ENCODE measurements at regions not wholly inside any gene's neighbourhood (a gene's known extent, or its start where the extent isn't known, plus 50 kb on each side); places are given as distances from the start of the nearest gene placed in this dataset.

DNA sequence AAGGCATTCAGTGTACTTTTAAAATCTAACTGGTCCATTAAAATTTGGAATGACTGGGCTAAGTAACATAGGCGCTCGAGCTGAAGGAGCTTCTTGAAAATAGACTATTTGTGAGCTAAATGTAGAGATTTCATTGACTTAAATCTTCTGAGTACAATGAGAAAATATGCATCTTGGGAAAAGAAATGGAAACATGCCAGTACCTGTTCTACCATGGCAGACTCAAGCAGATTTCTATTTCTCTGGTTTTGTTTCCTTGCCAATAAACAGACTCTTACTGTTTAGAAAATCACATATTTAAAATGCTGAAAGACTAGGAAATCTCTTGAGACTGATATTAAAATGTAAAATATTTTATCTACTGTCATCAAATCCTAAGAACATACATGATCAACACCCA lies 678.1 kb downstream of the FAT4 start:
- TF ChIP-seq, protein P1, sequence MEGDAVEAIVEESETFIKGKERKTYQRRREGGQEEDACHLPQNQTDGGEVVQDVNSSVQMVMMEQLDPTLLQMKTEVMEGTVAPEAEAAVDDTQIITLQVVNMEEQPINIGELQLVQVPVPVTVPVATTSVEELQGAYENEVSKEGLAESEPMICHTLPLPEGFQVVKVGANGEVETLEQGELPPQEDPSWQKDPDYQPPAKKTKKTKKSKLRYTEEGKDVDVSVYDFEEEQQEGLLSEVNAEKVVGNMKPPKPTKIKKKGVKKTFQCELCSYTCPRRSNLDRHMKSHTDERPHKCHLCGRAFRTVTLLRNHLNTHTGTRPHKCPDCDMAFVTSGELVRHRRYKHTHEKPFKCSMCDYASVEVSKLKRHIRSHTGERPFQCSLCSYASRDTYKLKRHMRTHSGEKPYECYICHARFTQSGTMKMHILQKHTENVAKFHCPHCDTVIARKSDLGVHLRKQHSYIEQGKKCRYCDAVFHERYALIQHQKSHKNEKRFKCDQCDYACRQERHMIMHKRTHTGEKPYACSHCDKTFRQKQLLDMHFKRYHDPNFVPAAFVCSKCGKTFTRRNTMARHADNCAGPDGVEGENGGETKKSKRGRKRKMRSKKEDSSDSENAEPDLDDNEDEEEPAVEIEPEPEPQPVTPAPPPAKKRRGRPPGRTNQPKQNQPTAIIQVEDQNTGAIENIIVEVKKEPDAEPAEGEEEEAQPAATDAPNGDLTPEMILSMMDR (IDR thresholded peaks at IDR 0.05) = no peak
- no peak for TF ChIP-seq POLR2A (IDR thresholded peaks at IDR 0.05)

All from Peyer's patch (tissue), 4 donors.